Suprapubic skin (tissue), 4 donors: ENCODE measurements at regions not wholly inside any gene's neighbourhood (a gene's known extent, or its start where the extent isn't known, plus 50 kb on each side); places are given as distances from the start of the nearest gene placed in this dataset.

Experiments
- DNase-seq, 2 donors: peaks; one replicate each; pipeline ENCODE4 v3.0.0-alpha.2; 2019; ENCODE audit warnings: low spot score in 2 of 2
- H3K27ac ChIP-seq: fragments of 200-600 bp; sonication (generic); one replicate; pipeline ENCODE4 v1.5.1; 2019
- H3K27me3 ChIP-seq: fragments of 200-600 bp; sonication (generic); one replicate; pipeline ENCODE4 v1.5.1; 2019
- H3K36me3 ChIP-seq: fragments of 200-600 bp; sonication (generic); one replicate; pipeline ENCODE4 v1.5.1; 2019
- H3K4me1 ChIP-seq: fragments of 200-600 bp; sonication (generic); one replicate; pipeline ENCODE4 v1.5.1; 2019
- H3K4me3 ChIP-seq: fragments of 200-600 bp; sonication (generic); one replicate; pipeline ENCODE4 v1.5.1; 2019; ENCODE audit warnings: mild to moderate bottlenecking
- H3K9me3 ChIP-seq: fragments of 200-600 bp; sonication (generic); one replicate; pipeline ENCODE4 v1.5.1; 2019
- CTCF ChIP-seq, 2 donors: fragments of 200-600 bp in 1 of 2; fragments of 450-650 bp in 1 of 2; sonication (generic) in 1 of 2; IDR thresholded peaks; one replicate each; pipeline ENCODE4 v1.5.1; 2016 to 2019; ENCODE audit warnings: antibody characterized with exemption in 2 of 2, mild to moderate bottlenecking in 1 of 2, moderate library complexity in 1 of 2
- EP300 ChIP-seq: sonication (generic); formaldehyde crosslinking; IDR thresholded peaks from one replicate; pipeline ENCODE4 v1.6.1; 2017; ENCODE audit warnings: antibody characterized with exemption
- POLR2A ChIP-seq, 2 donors: fragments of 450-650 bp; IDR thresholded peaks; one replicate each; pipeline ENCODE4 v1.6.1; 2017; ENCODE audit warnings: antibody characterized with exemption in 2 of 2, mild to moderate bottlenecking in 2 of 2, moderate library complexity in 2 of 2
- POLR2AphosphoS5 ChIP-seq, 3 donors: sonication (generic); formaldehyde crosslinking; IDR thresholded peaks; one replicate each; pipeline ENCODE4 v1.6.1; 2017; ENCODE audit warnings: antibody characterized with exemption in 3 of 3
- WGBS: methylation state at CpG from one replicate; pipeline ENCODE4 v1.1.5; 2018; 5-methylcytosine and 5-hydroxymethylcytosine counted together

GRCh38 chr9:94033383-94033782 lies 50.9 kb upstream of the PTPDC1 start:
- Histone ChIP-seq H3K4me3 (no peak overlapping the region), H3K27ac (no peak overlapping the region), H3K4me1 (peaks cover 27% of the 10 kb centered on the region), H3K9me3 (no peaks in the 10 kb centered on the region), H3K27me3 (no peaks in the 10 kb centered on the region), H3K36me3 (no peaks in the 10 kb centered on the region)
- TF ChIP-seq CTCF (IDR thresholded peaks at IDR 0.05), result no peak
- no peak for TF ChIP-seq POLR2A (IDR thresholded peaks at IDR 0.05)
- no peak for TF ChIP-seq EP300
- TF ChIP-seq POLR2AphosphoS5 (IDR thresholded peaks at IDR 0.05), result no peak
- 87% methylated on average over 3 of the region's 3 CpGs for WGBS
- no peak for DNase-seq

DNA sequence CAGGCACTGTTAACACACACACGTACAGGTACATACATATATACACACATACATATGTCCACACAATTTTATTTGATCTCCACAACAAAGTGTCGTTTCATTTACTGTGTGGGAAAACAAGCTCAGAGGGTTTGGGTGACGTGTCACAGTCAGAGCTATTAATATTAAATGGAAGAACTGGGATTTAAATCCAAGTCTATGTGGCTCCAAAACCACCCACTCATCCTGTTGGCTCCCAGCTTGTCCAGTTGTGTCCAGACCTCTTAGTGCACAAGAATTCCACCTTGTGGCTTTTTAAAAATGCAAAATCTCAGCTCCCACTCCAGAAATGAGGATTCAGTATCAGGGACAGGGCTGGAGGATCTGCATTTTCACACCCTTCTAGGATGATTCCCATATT lies 52.3 kb upstream of the PTPDC1 start:
- DNase-seq, result no peak
- H3K9me3 ChIP-seq, result no peaks in the 10 kb centered on the region
- 73% methylated on average over 3 of the region's 3 CpGs for WGBS
- no peaks in the 10 kb centered on the region for H3K27me3 ChIP-seq
- TF ChIP-seq EP300 (no peak), CTCF (IDR thresholded peaks at IDR 0.05) (no peak)
- peak overlapping the region; percentile 83 for H3K4me3 ChIP-seq
- no peaks in the 10 kb centered on the region for H3K36me3 ChIP-seq
- H3K27ac ChIP-seq, result no peak overlapping the region
- peaks cover 27% of the 10 kb centered on the region for H3K4me1 ChIP-seq

GRCh38 chr9:94031380-94031779 lies 52.9 kb upstream of the PTPDC1 start:
- Histone ChIP-seq H3K27me3 (no peaks in the 10 kb centered on the region), H3K36me3 (no peaks in the 10 kb centered on the region), H3K4me1 (peaks cover 27% of the 10 kb centered on the region), H3K4me3 (peak overlapping the region; percentile 83), H3K27ac (no peak overlapping the region), H3K9me3 (no peaks in the 10 kb centered on the region)
- TF ChIP-seq POLR2AphosphoS5 (IDR thresholded peaks at IDR 0.05) (no peak), CTCF (IDR thresholded peaks at IDR 0.05) (no peak), POLR2A (IDR thresholded peaks at IDR 0.05) (no peak), EP300 (no peak)
- 43% methylated on average over 8 of the region's 8 CpGs for WGBS
- no peak for DNase-seq

DNA sequence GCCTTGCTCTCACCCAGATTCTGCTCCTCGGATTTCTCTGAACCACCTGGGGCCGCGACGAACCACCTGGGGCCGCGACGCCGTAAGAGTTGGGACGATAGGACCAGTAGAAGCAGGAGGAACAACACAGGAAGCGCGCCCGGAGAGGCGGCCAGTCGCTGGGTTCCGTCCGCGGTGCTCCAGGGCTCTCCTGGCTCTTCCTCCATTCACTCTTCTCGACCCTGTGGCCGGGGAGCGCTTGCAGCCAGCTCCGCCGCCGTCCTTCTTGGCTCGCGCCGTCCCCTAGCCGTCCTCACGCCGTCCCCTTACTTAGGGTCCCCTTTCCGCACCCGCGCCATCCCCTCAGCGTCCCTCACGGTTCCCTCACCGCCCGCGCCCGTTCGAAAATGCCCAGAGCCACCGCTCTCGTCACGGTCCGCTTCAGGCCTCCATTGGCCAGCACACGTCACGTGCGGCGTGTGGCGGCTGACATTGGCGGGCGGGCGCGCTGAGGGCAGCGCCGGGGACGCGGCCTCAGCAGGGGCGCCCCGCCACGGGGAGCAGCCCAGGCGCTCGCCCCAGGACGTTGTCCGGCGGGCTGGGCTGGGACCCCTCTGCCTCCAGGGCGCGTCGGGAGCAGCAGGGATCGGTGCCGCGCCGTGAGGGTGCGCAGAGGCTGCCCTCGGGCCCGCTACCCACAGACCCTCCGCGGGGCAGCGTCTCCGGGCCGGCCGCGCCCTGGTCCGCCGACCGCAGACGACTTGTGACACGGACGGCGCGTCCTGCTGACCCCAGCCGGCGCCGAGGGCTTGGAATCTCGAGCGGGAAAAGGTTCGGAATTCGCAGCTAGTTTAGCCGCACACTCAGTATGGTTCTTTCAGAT lies 53.7 kb upstream of the PTPDC1 start:
- TF ChIP-seq POLR2A (IDR thresholded peaks at IDR 0.05) (peak in 1 of 2 donors; percentile 69), POLR2AphosphoS5 (IDR thresholded peaks at IDR 0.05) (peak in 1 of 3 donors; percentile 26), CTCF (IDR thresholded peaks at IDR 0.05) (no peak)
- peak; percentile 91 to 94 for DNase-seq
- H3K27me3 ChIP-seq, result no peaks in the 10 kb centered on the region
- no peaks in the 10 kb centered on the region for H3K36me3 ChIP-seq
- under 1% methylated on average over 30 of the region's 97 CpGs for WGBS
- H3K4me1 ChIP-seq, result peaks cover 27% of the 10 kb centered on the region
- H3K4me3 ChIP-seq, result peak overlapping the region; percentile 83
- no peaks in the 10 kb centered on the region for H3K9me3 ChIP-seq
- H3K27ac ChIP-seq, result peak overlapping the region; percentile 81

DNA sequence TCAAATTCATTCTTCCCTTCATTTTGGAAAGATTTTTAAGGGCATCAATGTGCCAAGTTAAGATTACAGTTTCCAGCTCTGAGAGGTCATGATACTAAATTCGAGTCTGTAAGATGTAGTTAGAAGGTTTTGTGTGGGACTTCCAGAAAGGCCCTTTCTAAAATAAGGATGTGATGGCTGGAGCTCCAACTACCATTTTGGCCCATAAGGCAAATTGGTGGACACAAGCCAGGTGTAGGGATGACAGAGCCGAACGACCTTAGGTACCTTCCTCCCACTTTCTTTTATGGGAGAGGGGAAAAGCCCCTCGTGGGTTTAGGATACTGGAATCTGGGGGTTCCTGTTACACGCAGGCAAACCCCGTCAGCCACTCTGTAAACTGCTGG lies 54.3 kb upstream of the PTPDC1 start:
- Histone ChIP-seq H3K4me1 (peaks cover 27% of the 10 kb centered on the region), H3K9me3 (no peaks in the 10 kb centered on the region), H3K27ac (peak overlapping the region; percentile 81), H3K36me3 (no peaks in the 10 kb centered on the region), H3K4me3 (peak overlapping the region; percentile 83), H3K27me3 (no peaks in the 10 kb centered on the region)
- DNase-seq, result no peak
- TF ChIP-seq POLR2AphosphoS5 (IDR thresholded peaks at IDR 0.05) (no peak), CTCF (IDR thresholded peaks at IDR 0.05) (no peak), EP300 (no peak), POLR2A (IDR thresholded peaks at IDR 0.05) (no peak)
- 34% methylated on average over 4 of the region's 6 CpGs for WGBS
